ENCODE measurements at regions not wholly inside any gene's neighbourhood (a gene's known extent, or its start where the extent isn't known, plus 50 kb on each side); places are given as distances from the start of the nearest gene placed in this dataset.

DNA sequence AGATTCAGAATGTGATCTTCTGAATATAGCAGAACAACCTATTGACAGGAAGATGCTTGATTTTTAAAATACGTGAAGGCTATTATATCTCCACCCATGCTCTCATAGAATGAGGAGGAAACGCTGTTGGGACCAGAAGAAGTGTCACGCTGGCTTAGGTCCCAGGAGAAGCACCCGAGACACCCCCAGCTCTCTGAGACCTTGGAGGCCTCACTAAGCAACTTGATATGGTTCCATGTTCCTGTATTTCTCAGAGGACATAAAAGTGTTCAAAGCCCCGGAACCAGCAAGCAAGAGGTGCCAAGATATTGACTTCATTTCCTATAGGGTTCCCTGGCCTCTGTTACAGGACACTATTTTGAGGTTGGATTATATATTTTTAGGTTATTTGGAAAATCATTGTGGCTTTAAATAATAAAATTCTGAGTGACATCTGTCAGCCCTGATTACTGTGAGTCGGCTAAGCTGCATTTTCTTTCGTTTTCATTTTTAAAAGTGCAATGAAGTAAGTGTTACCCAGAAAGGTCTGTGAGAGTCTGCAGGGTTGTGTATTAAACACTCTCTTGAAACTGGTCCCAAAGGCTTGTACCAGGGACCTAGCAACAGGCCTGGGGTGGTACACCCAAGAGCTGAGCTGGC is 400.0 kb downstream of the SOX9 start:
- Histone ChIP-seq H3K9me3 (ENCODE audit: low read depth, low read length, poor library complexity, severe bottlenecking) (no peaks in the 10 kb centered on the region), H3K4me1 (ENCODE audit: insufficient read depth, low read length, poor library complexity, severe bottlenecking) (no peaks in the 10 kb centered on the region), H3K4me3 (ENCODE audit: low read depth, low read length, poor library complexity, severe bottlenecking) (no peak overlapping the region), H3K27me3 (replicated peaks; ENCODE audit: insufficient read depth, low read depth, low read length, poor library complexity) (no peaks in the 10 kb centered on the region), H3K36me3 (ENCODE audit: insufficient read depth, low read length, poor library complexity, severe bottlenecking) (no peaks in the 10 kb centered on the region), H3K27ac (ENCODE audit: low read depth, low read length, poor library complexity, severe bottlenecking) (no peak overlapping the region)
- TF ChIP-seq, protein P1, sequence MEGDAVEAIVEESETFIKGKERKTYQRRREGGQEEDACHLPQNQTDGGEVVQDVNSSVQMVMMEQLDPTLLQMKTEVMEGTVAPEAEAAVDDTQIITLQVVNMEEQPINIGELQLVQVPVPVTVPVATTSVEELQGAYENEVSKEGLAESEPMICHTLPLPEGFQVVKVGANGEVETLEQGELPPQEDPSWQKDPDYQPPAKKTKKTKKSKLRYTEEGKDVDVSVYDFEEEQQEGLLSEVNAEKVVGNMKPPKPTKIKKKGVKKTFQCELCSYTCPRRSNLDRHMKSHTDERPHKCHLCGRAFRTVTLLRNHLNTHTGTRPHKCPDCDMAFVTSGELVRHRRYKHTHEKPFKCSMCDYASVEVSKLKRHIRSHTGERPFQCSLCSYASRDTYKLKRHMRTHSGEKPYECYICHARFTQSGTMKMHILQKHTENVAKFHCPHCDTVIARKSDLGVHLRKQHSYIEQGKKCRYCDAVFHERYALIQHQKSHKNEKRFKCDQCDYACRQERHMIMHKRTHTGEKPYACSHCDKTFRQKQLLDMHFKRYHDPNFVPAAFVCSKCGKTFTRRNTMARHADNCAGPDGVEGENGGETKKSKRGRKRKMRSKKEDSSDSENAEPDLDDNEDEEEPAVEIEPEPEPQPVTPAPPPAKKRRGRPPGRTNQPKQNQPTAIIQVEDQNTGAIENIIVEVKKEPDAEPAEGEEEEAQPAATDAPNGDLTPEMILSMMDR (conservative IDR thresholded peaks at IDR 0.05; ENCODE audit: low read depth, low read length), result no peak
- TF ChIP-seq EZH2 (IDR thresholded peaks at IDR 0.05; ENCODE audit: borderline replicate concordance, low read depth, low read length, poor library complexity, severe bottlenecking), result no peak
- CTCF ChIA-PET, result no interaction called here
- no TSS peak for BruUV-seq (replicated peaks)
- POLR2A ChIA-PET (ENCODE audit: low non-redundant PET), result no interaction called here
- no peak for DNase-seq (ENCODE audit: low spot score)
- intact Hi-C loops (cut with micrococcal nuclease; ENCODE audit: unreplicated experiment), result no loop called here

DNA sequence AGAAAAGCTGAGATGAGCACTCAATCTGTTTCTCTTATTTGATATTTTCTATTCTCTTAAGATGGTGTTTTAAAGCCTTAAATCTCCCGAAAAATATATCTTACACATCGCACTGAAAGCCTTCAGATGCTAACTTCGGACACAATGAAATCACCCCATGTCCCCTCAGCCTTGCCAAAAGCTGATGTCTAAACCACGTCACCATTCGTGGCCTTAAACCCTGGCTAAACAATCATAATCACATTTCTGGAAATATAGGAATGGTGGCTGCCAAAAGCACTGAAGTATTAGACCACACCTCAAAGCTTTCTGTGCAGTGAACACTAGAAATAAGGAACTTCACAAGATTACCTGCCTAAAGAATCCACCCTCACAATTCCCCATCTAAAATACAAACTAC is 402.7 kb downstream of the SOX9 start:
- Histone ChIP-seq H3K27me3 (replicated peaks; ENCODE audit: insufficient read depth, low read depth, low read length, poor library complexity) (no peaks in the 10 kb centered on the region), H3K4me1 (ENCODE audit: insufficient read depth, low read length, poor library complexity, severe bottlenecking) (no peaks in the 10 kb centered on the region), H3K9me3 (ENCODE audit: low read depth, low read length, poor library complexity, severe bottlenecking) (no peaks in the 10 kb centered on the region), H3K27ac (ENCODE audit: low read depth, low read length, poor library complexity, severe bottlenecking) (no peak overlapping the region), H3K4me3 (ENCODE audit: low read depth, low read length, poor library complexity, severe bottlenecking) (no peak overlapping the region), H3K36me3 (ENCODE audit: insufficient read depth, low read length, poor library complexity, severe bottlenecking) (no peaks in the 10 kb centered on the region)
- POLR2A ChIA-PET (ENCODE audit: low non-redundant PET), result interaction anchor here (0.7 kb wide), 1 partner anchor 558 kb away, joined by 3 read pairs; no protein-coding TSS in a partner anchor
- no TSS peak for BruUV-seq (replicated peaks)
- CTCF ChIA-PET, result no interaction called here
- TF ChIP-seq, protein P1 (conservative IDR thresholded peaks at IDR 0.05; ENCODE audit: low read depth, low read length), result no peak
- no peak for TF ChIP-seq EZH2 (IDR thresholded peaks at IDR 0.05; ENCODE audit: borderline replicate concordance, low read depth, low read length, poor library complexity, severe bottlenecking)
- DNase-seq (ENCODE audit: low spot score), result no peak
- intact Hi-C loops (cut with micrococcal nuclease; ENCODE audit: unreplicated experiment), result no loop called here

DNA sequence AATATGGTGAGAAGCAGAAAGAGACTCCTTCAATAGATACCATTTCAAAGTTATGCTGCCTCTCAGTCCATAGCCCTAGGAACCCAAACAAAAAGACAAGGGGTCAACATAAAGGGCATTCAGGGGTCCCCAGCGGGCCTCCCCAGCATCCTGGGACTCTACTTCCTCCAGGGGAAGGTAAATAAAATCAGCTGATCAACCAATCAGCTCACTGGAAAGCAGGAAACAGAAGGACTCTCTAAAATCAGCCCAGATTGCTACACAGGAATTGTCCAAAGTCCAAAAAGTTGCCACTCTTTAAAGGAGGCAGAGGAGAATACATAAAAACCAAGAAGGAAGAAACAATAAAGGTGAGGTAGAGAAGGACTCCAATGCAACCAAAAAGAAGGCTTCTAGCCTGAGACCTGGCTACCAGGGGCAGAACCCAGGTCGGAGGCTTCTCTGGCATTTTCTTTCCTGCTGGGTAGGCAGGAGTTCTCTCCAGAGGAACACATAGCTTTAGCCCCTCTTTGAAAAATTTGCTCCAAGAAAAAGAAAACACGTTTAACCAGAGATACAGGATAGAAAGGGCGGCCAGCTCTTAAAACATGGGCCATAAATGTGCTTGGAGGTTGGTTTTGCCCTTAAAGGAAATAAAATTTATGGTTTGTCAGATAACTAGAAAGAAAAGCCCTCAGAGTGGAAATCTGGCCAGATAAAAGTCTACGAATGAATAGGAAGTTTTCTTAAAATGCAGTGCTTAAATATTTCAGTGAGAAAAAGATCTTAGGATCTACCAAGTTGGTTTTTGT is 404.6 kb downstream of the SOX9 start:
- intact Hi-C loops (cut with micrococcal nuclease; ENCODE audit: unreplicated experiment), result no loop called here
- CTCF ChIA-PET, result no interaction called here
- no peak for DNase-seq (ENCODE audit: low spot score)

More for the DNA sequence above, 404.6 kb downstream of the SOX9 start:
- H3K4me1 ChIP-seq (ENCODE audit: insufficient read depth, low read length, poor library complexity, severe bottlenecking), result no peaks in the 10 kb centered on the region
- no peak for TF ChIP-seq EZH2 (IDR thresholded peaks at IDR 0.05; ENCODE audit: borderline replicate concordance, low read depth, low read length, poor library complexity, severe bottlenecking)
- TF ChIP-seq, protein P1 (conservative IDR thresholded peaks at IDR 0.05; ENCODE audit: low read depth, low read length), result no peak
- H3K27ac ChIP-seq (ENCODE audit: low read depth, low read length, poor library complexity, severe bottlenecking), result no peak overlapping the region
- no TSS peak for BruUV-seq (replicated peaks)
- no peaks in the 10 kb centered on the region for H3K27me3 ChIP-seq (replicated peaks; ENCODE audit: insufficient read depth, low read depth, low read length, poor library complexity)
- no peak overlapping the region for H3K4me3 ChIP-seq (ENCODE audit: low read depth, low read length, poor library complexity, severe bottlenecking)
- no peaks in the 10 kb centered on the region for H3K9me3 ChIP-seq (ENCODE audit: low read depth, low read length, poor library complexity, severe bottlenecking)
- H3K36me3 ChIP-seq (ENCODE audit: insufficient read depth, low read length, poor library complexity, severe bottlenecking), result no peaks in the 10 kb centered on the region
- POLR2A ChIA-PET (ENCODE audit: low non-redundant PET), result interaction anchor here (0.6 kb wide), 1 partner anchor 1659 kb away, joined by 3 read pairs; no protein-coding TSS in a partner anchor

All from A673 (cell line).